8988T (cell line): ENCODE measurements at regions not wholly inside any gene's neighbourhood (a gene's known extent, or its start where the extent isn't known, plus 50 kb on each side); places are given as distances from the start of the nearest gene placed in this dataset.

ENCODE experiments used
- DNase-seq: peaks from one replicate; pipeline ENCODE4 v3.0.0; 2011

DNA sequence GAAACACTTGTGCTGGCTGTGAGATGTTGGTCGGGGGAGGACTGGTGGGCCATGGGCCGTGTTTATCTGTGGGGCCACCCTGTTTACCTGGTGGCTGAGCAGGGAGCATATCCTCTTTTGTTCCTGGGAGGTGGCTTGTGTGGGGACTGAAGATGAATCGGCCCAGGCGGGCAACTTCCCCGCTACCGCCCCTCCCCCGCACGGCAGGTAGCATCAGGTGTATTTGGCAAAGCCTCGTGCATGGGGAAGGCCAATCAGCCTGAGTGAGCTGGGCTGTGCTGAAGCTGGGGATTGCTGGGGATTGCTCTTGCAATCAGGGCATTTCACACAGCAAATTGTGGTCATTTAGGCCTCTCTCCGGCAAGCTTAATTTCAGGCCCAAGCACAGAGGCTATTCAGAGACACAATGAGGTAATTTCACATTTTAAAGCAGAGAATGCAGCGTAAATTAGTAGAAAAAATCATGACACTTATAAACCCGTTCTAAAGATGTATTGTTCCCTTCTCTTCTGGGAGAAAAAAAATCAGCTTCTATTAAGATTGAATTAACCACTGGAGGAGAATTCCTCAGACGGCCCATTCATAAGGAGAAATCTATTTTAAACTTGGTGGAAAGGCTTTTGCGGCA is 197.7 kb upstream of the POU3F1 start:
- DNase-seq: no peak

GRCh38 chr1:38243106-38243505 is 196.5 kb upstream of the POU3F1 start:
- no peak for DNase-seq

- DNase-seq: no peak
These were observed 195.9 kb upstream of the POU3F1 start for GRCh38 chr1:38242506-38242905.

DNA sequence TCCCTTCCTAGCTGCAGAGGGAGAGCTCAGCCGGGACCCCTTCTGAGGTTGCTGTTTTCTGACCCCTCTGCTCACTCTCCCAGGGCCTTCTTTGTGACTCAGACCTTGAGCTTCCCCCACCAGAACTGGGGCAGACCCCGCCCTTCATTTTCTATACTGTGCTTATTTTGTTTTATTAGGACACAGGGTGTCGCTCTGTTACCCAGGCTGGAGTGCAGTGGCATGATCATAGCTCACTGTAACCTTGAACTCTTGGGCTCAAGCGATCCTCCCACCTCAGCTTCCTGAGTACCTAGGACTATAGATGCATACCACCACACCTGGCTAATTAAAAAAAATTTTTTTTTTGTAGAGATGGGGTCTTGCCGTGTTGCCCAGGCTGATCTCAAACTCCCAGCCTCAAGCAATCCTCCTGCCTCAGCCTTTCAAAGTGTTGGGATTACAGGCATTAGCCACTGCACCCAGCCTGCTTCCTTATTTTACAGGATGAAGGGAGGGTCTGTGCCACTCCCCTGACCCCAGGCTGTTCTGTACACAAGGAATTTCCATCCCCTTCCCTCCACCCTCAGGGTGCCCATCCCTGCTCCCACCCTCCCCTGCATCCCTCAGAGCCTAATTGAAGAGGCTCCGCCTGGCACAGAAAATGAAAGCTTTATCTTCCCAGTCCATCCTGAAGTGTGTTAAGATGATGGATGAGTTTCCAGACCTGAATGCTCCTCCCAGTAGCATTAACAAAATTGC is 195.2 kb upstream of the POU3F1 start:
- no peak for DNase-seq

GRCh38 chr1:38240618-38241017 is 194.0 kb upstream of the POU3F1 start:
- DNase-seq: no peak

- no peak for DNase-seq
These were observed 192.8 kb upstream of the POU3F1 start for GRCh38 chr1:38239258-38239835.

DNA sequence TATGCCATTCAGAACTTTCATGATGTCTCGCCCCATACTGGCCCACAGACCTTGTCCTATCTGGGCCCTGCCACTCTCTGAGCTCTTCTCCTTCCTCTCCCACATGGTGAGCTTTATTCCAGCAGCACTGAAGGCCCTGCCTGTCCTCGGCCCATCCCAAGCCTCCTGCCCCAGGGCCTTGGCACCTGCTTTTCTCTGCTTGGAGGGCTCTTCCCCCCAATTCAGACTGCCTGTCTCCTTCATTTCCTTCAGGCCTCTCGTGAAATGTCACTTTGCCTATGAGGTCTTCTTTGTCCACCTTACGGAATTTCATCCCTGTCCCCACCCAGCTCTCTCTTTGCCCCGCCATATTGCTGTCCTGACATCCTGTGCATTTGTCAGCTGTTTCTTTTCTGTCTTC is 191.7 kb upstream of the POU3F1 start:
- no peak for DNase-seq

GRCh38 chr1:38235705-38236104 is 189.1 kb upstream of the POU3F1 start:
- DNase-seq: no peak

DNA sequence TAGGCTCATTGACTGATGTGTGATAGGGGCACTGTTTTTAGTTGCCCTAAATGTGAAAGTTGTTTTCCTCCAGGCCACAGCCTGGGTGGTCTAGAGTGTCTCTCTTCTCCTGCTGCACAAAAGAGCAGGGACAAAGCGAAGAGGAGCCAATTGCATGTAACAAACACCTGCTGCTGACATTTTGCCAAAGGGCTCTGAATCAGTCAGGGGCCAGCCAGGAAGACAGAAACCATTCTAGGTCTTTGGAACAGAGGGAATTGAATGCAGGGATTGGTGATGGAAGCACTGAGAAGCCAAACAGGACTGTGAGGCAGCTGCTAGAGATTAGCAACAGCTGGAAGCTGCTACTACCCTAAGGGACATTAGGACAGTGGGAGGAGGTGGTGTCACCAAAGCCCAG is 185.3 kb upstream of the POU3F1 start:
- DNase-seq: no peak

DNA sequence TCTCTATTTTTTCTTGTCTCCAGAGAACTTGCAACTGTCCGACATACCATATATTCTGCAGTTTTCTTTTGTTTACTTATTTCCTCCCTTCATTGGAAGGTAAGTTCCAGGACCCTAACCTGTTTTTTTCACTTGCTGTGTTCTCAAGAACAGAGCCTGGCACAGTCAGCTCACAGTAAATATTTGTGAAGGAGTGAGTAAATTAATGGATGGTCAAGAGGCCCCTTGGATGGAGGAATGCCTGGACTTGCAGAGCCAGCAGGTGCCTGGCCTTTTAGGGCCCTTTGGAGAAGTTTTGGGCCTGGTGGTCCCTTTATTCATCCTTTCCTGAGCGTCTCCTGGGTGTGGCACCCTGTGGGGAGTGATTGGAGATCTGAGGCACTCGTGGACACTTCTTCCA is 182.1 kb upstream of the POU3F1 start:
- DNase-seq: no peak

DNA sequence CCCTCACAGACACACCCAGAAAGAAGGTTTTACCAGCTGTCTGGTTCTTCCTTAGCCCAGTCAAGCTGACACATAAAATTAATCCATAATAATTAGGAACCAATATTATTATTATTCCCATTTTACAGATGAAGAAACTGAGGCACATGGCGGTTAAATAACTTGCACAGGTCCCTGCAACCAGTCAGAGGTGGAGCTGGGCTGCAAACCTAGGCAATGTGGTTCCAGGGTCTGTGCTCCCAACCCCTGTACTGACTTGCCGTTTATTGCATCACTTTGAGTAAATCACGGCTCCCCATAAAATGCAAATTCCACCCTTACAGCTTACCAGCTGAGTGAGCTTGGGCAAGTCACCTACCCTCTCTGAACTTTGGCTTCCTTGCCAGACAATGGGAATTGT is 179.2 kb upstream of the POU3F1 start:
- no peak for DNase-seq

GRCh38 chr1:38223391-38223790 is 176.8 kb upstream of the POU3F1 start:
- no peak for DNase-seq

GRCh38 chr1:38222891-38223290 is 176.3 kb upstream of the POU3F1 start:
- DNase-seq: no peak

DNA sequence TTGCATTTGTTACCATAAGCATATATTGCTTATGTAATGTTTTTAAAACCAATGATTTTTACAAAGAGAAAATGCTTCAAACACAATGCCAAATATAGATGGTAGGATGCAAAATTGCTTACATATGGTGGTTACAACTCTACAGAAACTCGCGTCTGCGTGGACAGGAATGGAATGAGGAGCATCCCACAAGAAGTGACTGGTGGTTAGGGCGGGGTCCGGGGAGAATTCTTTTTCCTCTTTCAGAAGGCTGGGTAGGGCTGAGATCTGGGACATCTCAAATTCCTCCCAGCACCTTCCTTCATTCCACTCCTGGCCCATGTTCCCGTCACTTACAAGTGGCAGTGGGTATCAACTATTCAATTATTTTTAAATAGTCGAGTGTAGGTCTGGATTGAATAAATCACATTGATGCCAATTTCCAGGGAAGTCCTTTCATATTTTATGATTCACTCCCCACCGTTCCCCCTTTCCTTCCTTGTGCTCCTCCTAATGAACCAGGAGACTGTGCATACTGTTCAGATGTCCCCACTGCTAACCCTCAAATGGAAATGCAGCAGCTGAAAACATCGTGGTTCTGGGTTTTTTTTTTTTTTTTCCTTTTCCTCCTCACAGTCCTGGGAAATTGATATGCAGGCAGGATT is 174.5 kb upstream of the POU3F1 start:
- no peak for DNase-seq

- no peak for DNase-seq
These were observed 170.7 kb upstream of the POU3F1 start for GRCh38 chr1:38217316-38217715.

- no peak for DNase-seq
These were observed 167.2 kb upstream of the POU3F1 start for GRCh38 chr1:38213646-38214434.

- DNase-seq: no peak
These were observed 164.2 kb upstream of the POU3F1 start for GRCh38 chr1:38210895-38211177.

GRCh38 chr1:38210021-38210894 is 163.7 kb upstream of the POU3F1 start:
- no peak for DNase-seq

GRCh38 chr1:38208716-38209632 is 162.4 kb upstream of the POU3F1 start:
- no peak for DNase-seq

- DNase-seq: no peak
These were observed 161.3 kb upstream of the POU3F1 start for GRCh38 chr1:38207906-38208305.

DNA sequence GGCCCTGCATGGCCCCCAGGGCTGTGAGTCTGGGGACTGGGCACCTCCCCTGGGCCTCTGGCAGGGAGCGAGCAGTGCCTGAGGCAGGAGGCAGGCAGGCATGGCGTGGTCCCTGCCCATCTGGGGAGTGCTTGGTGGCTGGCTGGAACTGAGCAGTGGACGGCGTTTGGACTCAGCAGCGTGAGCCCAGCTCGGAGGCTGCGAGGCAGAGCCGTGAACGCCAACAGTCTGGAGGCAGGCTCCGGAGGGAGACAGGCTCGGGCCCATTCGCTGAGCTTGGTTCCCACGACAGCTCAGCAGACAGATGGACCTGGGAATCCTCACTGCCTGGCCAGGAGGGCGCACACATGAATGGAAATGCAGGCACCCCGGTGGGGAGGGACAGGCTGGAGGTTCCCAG is 160.7 kb upstream of the POU3F1 start:
- DNase-seq: no peak
